K562 (cell line): ENCODE measurements at regions not wholly inside any gene's neighbourhood (a gene's known extent, or its start where the extent isn't known, plus 50 kb on each side); places are given as distances from the start of the nearest gene placed in this dataset.

Source experiments
- MXD1 ChIP-seq: fragments of 250-450 bp; sonication (Bioruptor Pico); IDR thresholded peaks from 2 replicates; pipeline ENCODE4 v1.8.0; 2021; ENCODE audit warnings: borderline replicate concordance, mild to moderate bottlenecking, moderate library complexity; ENCODE audit not compliant: poor library complexity, severe bottlenecking
- SIN3A ChIP-seq, 2 experiments: fragments of 150-350 bp in 1 of 2; IDR thresholded peaks; 2 replicates each; pipeline ENCODE4 v1.6.1; 2011 to 2016; ENCODE audit warnings: borderline replicate concordance in 2 of 2, low read depth in 2 of 2, low read length in 2 of 2, mild to moderate bottlenecking in 2 of 2, moderate library complexity in 2 of 2; ENCODE audit not compliant: control insufficient read depth in 1 of 2
- ZNF407 ChIP-seq: fragments of 450-650 bp; IDR thresholded peaks from 2 replicates; pipeline ENCODE4 v1.6.1; 2016; ENCODE audit warnings: low read depth

DNA sequence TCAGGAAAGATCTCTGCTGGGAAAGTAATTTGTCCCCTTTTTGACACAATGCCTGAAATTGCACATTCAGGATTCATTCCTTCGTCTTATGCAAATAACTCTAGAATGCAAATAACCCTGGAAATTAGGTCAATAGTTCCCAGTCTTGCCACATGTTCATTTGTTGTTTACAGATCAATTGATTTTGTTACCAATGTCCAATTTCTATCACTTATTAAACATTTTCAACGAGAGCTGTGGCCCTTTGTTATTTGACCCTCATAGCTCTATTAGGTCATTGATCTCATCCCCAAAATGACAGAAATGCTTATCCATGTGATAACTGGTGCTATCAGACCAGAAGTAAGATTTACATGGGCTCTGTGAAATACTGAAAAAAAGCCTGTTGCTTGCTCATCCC lies 275.3 kb upstream of the REG3G start (continued):
- no peak for TF ChIP-seq ZNF407
- no peak for TF ChIP-seq SIN3A (IDR thresholded peaks at IDR 0.05; ENCODE audit: borderline replicate concordance in 2 of 2, control insufficient read depth in 1 of 2, low read depth in 2 of 2, low read length in 2 of 2)
- no peak for TF ChIP-seq MXD1 (CRISPR knock-in tag)
